SK-N-SH treated with all-trans-retinoic acid at 6 μM for 48 hours (cell line): ENCODE measurements at regions not wholly inside any gene's neighbourhood (a gene's known extent, or its start where the extent isn't known, plus 50 kb on each side); places are given as distances from the start of the nearest gene placed in this dataset.

Source experiments
- ARNTL ChIP-seq: fragments of 450-650 bp; formaldehyde crosslinking; IDR thresholded peaks from 2 replicates; pipeline ENCODE4 v1.5.0; 2020; ENCODE audit warnings: low read depth, mild to moderate bottlenecking, moderate library complexity, borderline replicate concordance
- OSR1 ChIP-seq: fragments of 250-450 bp; sonication (Bioruptor Pico); IDR thresholded peaks from 2 replicates; pipeline ENCODE4 v1.8.0; 2022; ENCODE audit warnings: moderate library complexity, mild to moderate bottlenecking, inconsistent platforms
- PATZ1 ChIP-seq: fragments of 250-450 bp; sonication (Bioruptor Pico); IDR thresholded peaks from 2 replicates; pipeline ENCODE4 v1.8.0; 2020; ENCODE audit warnings: mild to moderate bottlenecking, moderate library complexity, borderline replicate concordance
- RARB ChIP-seq: fragments of 250-450 bp; sonication (Bioruptor Pico); IDR thresholded peaks from 2 replicates; pipeline ENCODE4 v1.8.0; 2021; ENCODE audit warnings: mild to moderate bottlenecking, moderate library complexity
- SNAI2 ChIP-seq: fragments of 250-450 bp; sonication (Bioruptor Pico); IDR thresholded peaks from 2 replicates; pipeline ENCODE4 v1.5.0; 2020; ENCODE audit warnings: mild to moderate bottlenecking, moderate library complexity
- ZFP3 ChIP-seq: fragments of 250-450 bp; sonication (Bioruptor Pico); IDR thresholded peaks from 2 replicates; pipeline ENCODE4 v1.5.0; 2020; ENCODE audit warnings: mild to moderate bottlenecking, moderate library complexity
- ZNF70 ChIP-seq: fragments of 450-650 bp; formaldehyde crosslinking; IDR thresholded peaks from 2 replicates; pipeline ENCODE4 v1.5.0; 2020; ENCODE audit warnings: mild to moderate bottlenecking, moderate library complexity
- ZNF8 ChIP-seq: fragments of 450-650 bp; formaldehyde crosslinking; IDR thresholded peaks from 2 replicates; pipeline ENCODE4 v1.5.0; 2020; ENCODE audit warnings: mild to moderate bottlenecking, moderate library complexity
- TF ChIP-seq, protein P1 (sequence below): fragments of 250-450 bp; sonication (Bioruptor Pico); IDR thresholded peaks from 2 replicates; pipeline ENCODE4 v1.5.1; 2020; ENCODE audit warnings: low read depth, mild to moderate bottlenecking, moderate library complexity

GRCh38 chr10:28155726-28156125, 147.1 kb downstream of the MPP7 start:
- TF ChIP-seq ARNTL (CRISPR knock-in tag) (no peak), PATZ1 (CRISPR knock-in tag) (no peak), SNAI2 (CRISPR knock-in tag) (no peak), OSR1 (CRISPR knock-in tag) (no peak), ZNF8 (CRISPR knock-in tag) (no peak), RARB (CRISPR knock-in tag) (no peak), ZFP3 (no peak), ZNF70 (no peak)
- TF ChIP-seq, protein P1, sequence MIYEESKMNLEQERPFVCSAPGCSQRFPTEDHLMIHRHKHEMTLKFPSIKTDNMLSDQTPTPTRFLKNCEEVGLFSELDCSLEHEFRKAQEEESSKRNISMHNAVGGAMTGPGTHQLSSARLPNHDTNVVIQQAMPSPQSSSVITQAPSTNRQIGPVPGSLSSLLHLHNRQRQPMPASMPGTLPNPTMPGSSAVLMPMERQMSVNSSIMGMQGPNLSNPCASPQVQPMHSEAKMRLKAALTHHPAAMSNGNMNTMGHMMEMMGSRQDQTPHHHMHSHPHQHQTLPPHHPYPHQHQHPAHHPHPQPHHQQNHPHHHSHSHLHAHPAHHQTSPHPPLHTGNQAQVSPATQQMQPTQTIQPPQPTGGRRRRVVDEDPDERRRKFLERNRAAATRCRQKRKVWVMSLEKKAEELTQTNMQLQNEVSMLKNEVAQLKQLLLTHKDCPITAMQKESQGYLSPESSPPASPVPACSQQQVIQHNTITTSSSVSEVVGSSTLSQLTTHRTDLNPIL: no peak
